GM19043 (cell line): ENCODE measurements at regions not wholly inside any gene's neighbourhood (a gene's known extent, or its start where the extent isn't known, plus 50 kb on each side); places are given as distances from the start of the nearest gene placed in this dataset.
"Not testable (repeated sequence)": the region's sequence is repeated elsewhere in the genome, so short reads cannot be mapped to it uniquely, and the experiment has no call there.

Source experiments
- ATAC-seq: cut with Tn5 transposase; IDR thresholded peaks from one replicate; pipeline ENCODE4 v1.9.1; 2021; ENCODE audit warnings: low read depth; ENCODE audit not compliant: unreplicated experiment

GRCh38 chr2:225270053-225270452, 129.5 kb upstream of the NYAP2 start:
- ATAC-seq, result no peak

GRCh38 chr2:225254363-225254762, 145.1 kb upstream of the NYAP2 start:
- ATAC-seq, result no peak

GRCh38 chr2:225244933-225245332, 154.6 kb upstream of the NYAP2 start:
- no peak for ATAC-seq

- ATAC-seq, result no peak
These were observed 162.7 kb upstream of the NYAP2 start for GRCh38 chr2:225236769-225237323.

GRCh38 chr2:225233234-225233633, 166.3 kb upstream of the NYAP2 start:
- no peak for ATAC-seq

GRCh38 chr2:225231900-225232299, 167.6 kb upstream of the NYAP2 start:
- no peak for ATAC-seq

- not testable (repeated sequence) for ATAC-seq
These were observed 170.2 kb upstream of the NYAP2 start for GRCh38 chr2:225229346-225229745.

GRCh38 chr2:225226441-225226840, 173.1 kb upstream of the NYAP2 start:
- no peak for ATAC-seq

GRCh38 chr2:225223301-225223700, 176.2 kb upstream of the NYAP2 start:
- no peak for ATAC-seq

GRCh38 chr2:225207471-225207870, 165.2 kb upstream of the DOCK10 start:
- no peak for ATAC-seq

- no peak for ATAC-seq
These were observed 164.8 kb upstream of the DOCK10 start for GRCh38 chr2:225207043-225207442.

- ATAC-seq, result no peak
These were observed 154.3 kb upstream of the DOCK10 start for GRCh38 chr2:225196579-225196978.

- ATAC-seq, result no peak
These were observed 150.6 kb upstream of the DOCK10 start for GRCh38 chr2:225192869-225193268.

- ATAC-seq, result no peak
These were observed 148.7 kb upstream of the DOCK10 start for GRCh38 chr2:225190987-225191386.

- ATAC-seq, result no peak
These were observed 142.7 kb upstream of the DOCK10 start for GRCh38 chr2:225184948-225185347.

- ATAC-seq, result no peak
These were observed 139.9 kb upstream of the DOCK10 start for GRCh38 chr2:225182126-225182525.

GRCh38 chr2:225177098-225177497, 134.8 kb upstream of the DOCK10 start:
- ATAC-seq, result no peak

GRCh38 chr2:225173909-225174308, 131.6 kb upstream of the DOCK10 start:
- ATAC-seq, result no peak

GRCh38 chr2:225171350-225171749, 129.1 kb upstream of the DOCK10 start:
- ATAC-seq, result no peak

GRCh38 chr2:225170162-225170561, 127.9 kb upstream of the DOCK10 start:
- ATAC-seq, result no peak

GRCh38 chr2:225169396-225169795, 127.1 kb upstream of the DOCK10 start:
- no peak for ATAC-seq

GRCh38 chr2:225165052-225165451, 122.8 kb upstream of the DOCK10 start:
- no peak for ATAC-seq

- ATAC-seq, result no peak
These were observed 122.3 kb upstream of the DOCK10 start for GRCh38 chr2:225164401-225165050.
